B cell (primary cell): ENCODE measurements at regions not wholly inside any gene's neighbourhood (a gene's known extent, or its start where the extent isn't known, plus 50 kb on each side); places are given as distances from the start of the nearest gene placed in this dataset.

Experiments used
- ATAC-seq: fragments of 200-7000 bp; cut with Tn5 transposase; one replicate; pipeline ENCODE4 v1.10.0; 2021; ENCODE audit warnings: low read depth, mild to moderate bottlenecking, moderate number of reproducible peaks, moderate library complexity
- CTCF ChIA-PET: fragments of 350-600 bp; sonication (Branson Sonifier 250); formaldehyde crosslinking; loops from one replicate; lab custom pipeline; 2021; ENCODE audit warnings: antibody characterized with exemption, inconsistent platforms; lab: Charles Lee
- POLR2A ChIA-PET: fragments of 350-600 bp; sonication (Branson Sonifier 250); formaldehyde crosslinking; loops from one replicate; lab custom pipeline; 2021; ENCODE audit warnings: antibody characterized with exemption; lab: Charles Lee
- DNase-seq: peaks from one replicate; pipeline ENCODE4 v3.0.0; 2013
- H2AFZ ChIP-seq: 2 replicates; pipeline ENCODE4 v1.6.1; 2012; ENCODE audit warnings: mild to moderate bottlenecking, low read depth, low read length; ENCODE audit not compliant: insufficient read depth, poor library complexity, severe bottlenecking
- H3K27ac ChIP-seq, 2 donors: 1 replicate in 1 of 2; 2 replicates in 1 of 2; pipeline ENCODE4 v1.5.1; 2012 to 2013; ENCODE audit warnings: low read length in 2 of 2, mild to moderate bottlenecking in 2 of 2, moderate library complexity in 1 of 2
- H3K27me3 ChIP-seq, 4 experiments: fragments of 200-600 bp in 1 of 4; sonication (generic) in 1 of 4; replicated peaks in 1 of 4; 1 replicate in 2 of 4; 2 replicates in 2 of 4; pipeline versions ENCODE4 v1.6.1 to v1.7.0; 2013 to 2016; ENCODE audit warnings: low read length in 3 of 4, mild to moderate bottlenecking in 2 of 4, mixed read lengths in 1 of 4, moderate library complexity in 1 of 4; ENCODE audit not compliant: insufficient read depth in 4 of 4, control insufficient read depth in 3 of 4; ENCODE audit errors: control extremely low read depth in 1 of 4
- H3K36me3 ChIP-seq, 2 experiments: replicated peaks in 1 of 2; 1 replicate in 1 of 2; 2 replicates in 1 of 2; pipeline versions ENCODE4 v1.6.1 to v1.7.1; 2013; ENCODE audit warnings: low read length in 1 of 2; ENCODE audit not compliant: insufficient read depth in 2 of 2, control insufficient read depth in 1 of 2; ENCODE audit errors: control extremely low read depth in 1 of 2, extremely low read depth in 1 of 2
- H3K4me1 ChIP-seq, 2 donors: fragments of 200-600 bp in 1 of 2; sonication (generic) in 1 of 2; 1 replicate in 1 of 2; 2 replicates in 1 of 2; pipeline versions ENCODE4 v1.5.1 to v1.6.1; 2013 to 2017; ENCODE audit warnings: low read length in 2 of 2; ENCODE audit not compliant: control insufficient read depth in 2 of 2, insufficient read depth in 2 of 2
- H3K4me2 ChIP-seq: replicated peaks from 2 replicates; pipeline ENCODE3; 2012; ENCODE audit warnings: mild to moderate bottlenecking, low read depth, low read length; ENCODE audit not compliant: poor library complexity, severe bottlenecking
- H3K4me3 ChIP-seq, 5 experiments: fragments of 200-600 bp in 1 of 5; sonication (generic) in 1 of 5; 1 replicate in 3 of 5; 2 replicates in 2 of 5; pipeline versions ENCODE4 v1.5.1 to v1.7.0; 2011 to 2016; ENCODE audit warnings: low read length in 4 of 5, mild to moderate bottlenecking in 4 of 5, low read depth in 2 of 5, control low read depth in 1 of 5, moderate library complexity in 1 of 5; ENCODE audit not compliant: insufficient read depth in 1 of 5; ENCODE audit errors: control extremely low read depth in 1 of 5, extremely low read depth in 1 of 5
- H3K79me2 ChIP-seq: fragments of 200-600 bp; sonication (generic); one replicate; pipeline ENCODE4 v1.6.0; 2016; ENCODE audit warnings: low read length; ENCODE audit not compliant: control insufficient read depth, insufficient read depth
- H3K9ac ChIP-seq: fragments of 200-600 bp; sonication (generic); 2 replicates; pipeline ENCODE4 v1.6.1; 2017; ENCODE audit warnings: mild to moderate bottlenecking, low read length, moderate library complexity
- H3K9me3 ChIP-seq, 3 donors: one replicate each; pipeline versions ENCODE4 v1.6.1 to v1.7.1; 2013; ENCODE audit warnings: low read length in 2 of 3; ENCODE audit not compliant: control insufficient read depth in 2 of 3, insufficient read depth in 1 of 3; ENCODE audit errors: control extremely low read depth in 1 of 3
- H4K20me1 ChIP-seq: 2 replicates; pipeline ENCODE4 v1.6.0; 2012; ENCODE audit warnings: mild to moderate bottlenecking, low read length; ENCODE audit not compliant: insufficient read depth, control insufficient read depth, poor library complexity, severe bottlenecking
- H3K27ac Mint-ChIP-seq: one replicate; pipeline ENCODE4 v1.8.0; 2021; ENCODE audit warnings: mixed read lengths
- H3K27me3 Mint-ChIP-seq: one replicate; pipeline ENCODE4 v1.8.0; 2021; ENCODE audit warnings: mixed read lengths
- H3K4me1 Mint-ChIP-seq: one replicate; pipeline ENCODE4 v1.8.0; 2021; ENCODE audit warnings: mixed read lengths
- H3K4me3 Mint-ChIP-seq: one replicate; pipeline ENCODE4 v1.8.0; 2021; ENCODE audit warnings: mixed read lengths
- H3K9me3 Mint-ChIP-seq: one replicate; pipeline ENCODE4 v1.8.0; 2022; ENCODE audit warnings: mixed read lengths; ENCODE audit not compliant: insufficient read depth
- EZH2 ChIP-seq: IDR thresholded peaks from 2 replicates; pipeline ENCODE4 v1.6.1; 2012; ENCODE audit warnings: borderline replicate concordance, low read depth, mild to moderate bottlenecking, moderate library complexity, low read length; ENCODE audit not compliant: insufficient read depth, poor library complexity, severe bottlenecking
- WGBS: methylation state at CpG from one replicate; pipeline ENCODE4 v1.1.5; 2013; ENCODE audit warnings: missing lambda C conversion rate; ENCODE audit not compliant: insufficient coverage; 5-methylcytosine and 5-hydroxymethylcytosine counted together
- intact Hi-C: fragments of 100-400 bp; cut with micrococcal nuclease; formaldehyde crosslinking; loops from one replicate; pipeline ENCODE4 v1.10.0; 2022
- TF ChIP-seq, protein P1 (sequence below): fragments of 200-600 bp; IDR thresholded peaks from one replicate; pipeline ENCODE4 v1.8.0; 2022; ENCODE audit warnings: antibody characterized with exemption, mild to moderate bottlenecking

DNA sequence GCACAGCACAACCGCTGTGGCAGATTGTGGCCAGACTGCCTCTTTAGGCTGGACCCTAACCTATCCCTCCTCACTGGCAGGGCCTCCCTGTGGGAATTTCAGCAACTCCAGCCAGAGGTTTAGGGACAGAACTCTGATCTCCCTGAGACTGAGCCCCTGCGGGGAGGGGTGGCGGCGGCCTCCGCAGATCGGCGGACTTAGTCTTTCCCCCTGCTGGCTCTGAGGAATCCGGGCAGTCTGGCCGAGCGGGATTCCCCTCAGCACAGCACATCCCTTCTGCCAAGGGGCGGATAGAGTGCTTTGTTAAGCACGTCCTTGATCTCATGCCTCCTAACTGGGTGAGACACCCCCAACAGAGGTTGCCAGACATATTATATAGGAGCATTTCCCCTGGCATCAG, 224.2 kb upstream of the NPY start:
- Histone ChIP-seq H2AFZ (no peak overlapping the region), H3K79me2 (no peaks in the 10 kb centered on the region), H4K20me1 (no peaks in the 10 kb centered on the region), H3K27me3 (no peaks in the 10 kb centered on the region), H3K36me3 (no peaks in the 10 kb centered on the region), H3K9me3 (no peaks in the 10 kb centered on the region), H3K27ac (no peak overlapping the region), H3K4me2 (no peak overlapping the region), H3K4me1 (no peaks in the 10 kb centered on the region), H3K4me3 (no peak overlapping the region), H3K9ac (no peak overlapping the region)
- intact Hi-C loops = no loop called here
- ChIA-PET CTCF (no interaction called here), POLR2A (no interaction called here)
- no peak overlapping the region for H3K27ac Mint-ChIP-seq
- WGBS = 89% methylated on average over 10 of the region's 12 CpGs
- ATAC-seq (no peak), DNase-seq (no peak)
- TF ChIP-seq, protein P1, sequence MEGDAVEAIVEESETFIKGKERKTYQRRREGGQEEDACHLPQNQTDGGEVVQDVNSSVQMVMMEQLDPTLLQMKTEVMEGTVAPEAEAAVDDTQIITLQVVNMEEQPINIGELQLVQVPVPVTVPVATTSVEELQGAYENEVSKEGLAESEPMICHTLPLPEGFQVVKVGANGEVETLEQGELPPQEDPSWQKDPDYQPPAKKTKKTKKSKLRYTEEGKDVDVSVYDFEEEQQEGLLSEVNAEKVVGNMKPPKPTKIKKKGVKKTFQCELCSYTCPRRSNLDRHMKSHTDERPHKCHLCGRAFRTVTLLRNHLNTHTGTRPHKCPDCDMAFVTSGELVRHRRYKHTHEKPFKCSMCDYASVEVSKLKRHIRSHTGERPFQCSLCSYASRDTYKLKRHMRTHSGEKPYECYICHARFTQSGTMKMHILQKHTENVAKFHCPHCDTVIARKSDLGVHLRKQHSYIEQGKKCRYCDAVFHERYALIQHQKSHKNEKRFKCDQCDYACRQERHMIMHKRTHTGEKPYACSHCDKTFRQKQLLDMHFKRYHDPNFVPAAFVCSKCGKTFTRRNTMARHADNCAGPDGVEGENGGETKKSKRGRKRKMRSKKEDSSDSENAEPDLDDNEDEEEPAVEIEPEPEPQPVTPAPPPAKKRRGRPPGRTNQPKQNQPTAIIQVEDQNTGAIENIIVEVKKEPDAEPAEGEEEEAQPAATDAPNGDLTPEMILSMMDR = no peak
- no peak for TF ChIP-seq EZH2
- H3K4me1 Mint-ChIP-seq = no peaks in the 10 kb centered on the region
- H3K27me3 Mint-ChIP-seq = peaks cover 8% of the 10 kb centered on the region
- H3K9me3 Mint-ChIP-seq = no peaks in the 10 kb centered on the region
- no peak overlapping the region for H3K4me3 Mint-ChIP-seq

DNA sequence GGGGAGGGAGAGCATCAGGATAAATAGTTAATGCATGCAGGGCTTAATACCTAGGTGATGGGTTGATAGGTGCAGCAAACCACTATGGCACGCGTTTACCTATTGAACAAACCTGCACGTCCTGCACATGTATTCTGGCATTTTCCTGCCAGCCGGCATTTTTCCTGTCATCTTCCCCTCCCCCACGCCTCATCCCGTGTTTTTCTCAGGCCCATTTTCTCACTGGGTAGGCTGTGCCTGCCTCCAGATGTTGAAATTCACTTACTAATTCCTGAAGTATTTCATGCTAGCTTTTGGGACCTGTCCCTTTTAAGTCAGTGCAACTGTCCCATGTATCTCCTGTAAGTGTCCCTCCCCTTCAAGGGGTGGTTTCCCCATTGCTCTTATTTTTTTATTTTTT, 220.3 kb upstream of the NPY start:
- POLR2A ChIA-PET = no interaction called here
- no peaks in the 10 kb centered on the region for H3K79me2 ChIP-seq
- 93% methylated on average over 6 of the region's 6 CpGs for WGBS

More for the DNA sequence above, 220.3 kb upstream of the NPY start:
- no peaks in the 10 kb centered on the region for H3K9me3 Mint-ChIP-seq
- Histone ChIP-seq H3K9me3 (no peaks in the 10 kb centered on the region), H2AFZ (no peak overlapping the region), H4K20me1 (no peaks in the 10 kb centered on the region), H3K36me3 (no peaks in the 10 kb centered on the region), H3K4me1 (no peaks in the 10 kb centered on the region), H3K27me3 (no peaks in the 10 kb centered on the region), H3K4me2 (no peak overlapping the region), H3K9ac (no peak overlapping the region), H3K27ac (no peak overlapping the region), H3K4me3 (no peak overlapping the region)
- CTCF ChIA-PET = no interaction called here
- H3K27ac Mint-ChIP-seq = no peak overlapping the region
- peaks cover 9% of the 10 kb centered on the region for H3K27me3 Mint-ChIP-seq
- no peak for ATAC-seq
- no peak overlapping the region for H3K4me3 Mint-ChIP-seq
- H3K4me1 Mint-ChIP-seq = no peaks in the 10 kb centered on the region
- TF ChIP-seq EZH2 = no peak
- TF ChIP-seq, protein P1 = no peak
- intact Hi-C loops = no loop called here
- DNase-seq = no peak
